ENCODE measurements at regions not wholly inside any gene's neighbourhood (a gene's known extent, or its start where the extent isn't known, plus 50 kb on each side); places are given as distances from the start of the nearest gene placed in this dataset.

GRCh38 chr21:38622081-38622826 is 124.0 kb upstream of the ERG start:
- CTCF ChIA-PET: no interaction called here
- POLR2A ChIA-PET: no interaction called here
- H3K36me3 ChIP-seq (ENCODE audit: control insufficient read depth, insufficient read depth, low read length): no peaks in the 10 kb centered on the region

GRCh38 chr21:38622827-38623209 is 124.5 kb upstream of the ERG start:
- no peak for TF ChIP-seq CTCF (IDR thresholded peaks at IDR 0.05; ENCODE audit: insufficient read depth, low read depth, low read length)

More at GRCh38 chr21:38622081-38622826, 124.0 kb upstream of the ERG start:
- no peak for DNase-seq (ENCODE audit: low read depth)
- Histone ChIP-seq H3K27me3 (ENCODE audit: control insufficient read depth, insufficient read depth, low read length) (peaks cover 3% of the 10 kb centered on the region), H3K4me3 (ENCODE audit: low read depth, low read length) (no peak overlapping the region)
- TF ChIP-seq CTCF (IDR thresholded peaks at IDR 0.05; ENCODE audit: insufficient read depth, low read depth, low read length): no peak

DNA sequence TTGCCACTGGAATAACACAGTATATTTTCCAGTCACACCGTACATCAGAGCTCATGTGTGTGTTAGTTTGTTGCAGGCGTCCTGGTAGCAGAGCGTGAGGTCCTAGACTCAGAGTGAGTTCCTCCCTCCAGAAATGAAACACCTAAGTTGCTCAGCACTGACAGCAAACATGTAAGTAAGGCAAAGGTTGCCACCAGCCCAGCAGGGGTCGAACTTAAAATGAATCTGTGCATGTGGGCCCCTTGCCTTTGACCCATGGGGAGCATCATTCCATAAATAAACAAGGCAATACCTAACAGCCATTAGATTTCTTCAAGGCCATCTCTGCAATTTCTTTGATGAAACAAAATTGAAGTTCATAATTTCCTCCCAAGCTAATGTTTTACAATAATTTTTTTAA is 125.3 kb upstream of the ERG start:
- peaks cover 3% of the 10 kb centered on the region for H3K27me3 ChIP-seq (ENCODE audit: control insufficient read depth, insufficient read depth, low read length)
- no peak overlapping the region for H3K4me3 ChIP-seq (ENCODE audit: low read depth, low read length)
- DNase-seq (ENCODE audit: low read depth): no peak
- H3K36me3 ChIP-seq (ENCODE audit: control insufficient read depth, insufficient read depth, low read length): no peaks in the 10 kb centered on the region
- TF ChIP-seq CTCF (IDR thresholded peaks at IDR 0.05; ENCODE audit: insufficient read depth, low read depth, low read length): no peak
- CTCF ChIA-PET: no interaction called here
- POLR2A ChIA-PET: no interaction called here

More at GRCh38 chr21:38622827-38623209, 124.5 kb upstream of the ERG start:
- POLR2A ChIA-PET: no interaction called here
- CTCF ChIA-PET: no interaction called here
- Histone ChIP-seq H3K4me3 (ENCODE audit: low read depth, low read length) (no peak overlapping the region), H3K36me3 (ENCODE audit: control insufficient read depth, insufficient read depth, low read length) (no peaks in the 10 kb centered on the region), H3K27me3 (ENCODE audit: control insufficient read depth, insufficient read depth, low read length) (peaks cover 3% of the 10 kb centered on the region)
- DNase-seq (ENCODE audit: low read depth): no peak

- ChIA-PET POLR2A (no interaction called here), CTCF (no interaction called here)
- TF ChIP-seq CTCF (IDR thresholded peaks at IDR 0.05; ENCODE audit: insufficient read depth, low read depth, low read length): no peak
- Histone ChIP-seq H3K4me3 (ENCODE audit: low read depth, low read length) (no peak overlapping the region), H3K36me3 (ENCODE audit: control insufficient read depth, insufficient read depth, low read length) (no peaks in the 10 kb centered on the region), H3K27me3 (ENCODE audit: control insufficient read depth, insufficient read depth, low read length) (peaks cover 6% of the 10 kb centered on the region)
- DNase-seq (ENCODE audit: low read depth): no peak
Observed at GRCh38 chr21:38625000-38625399, 126.7 kb upstream of the ERG start.

GRCh38 chr21:38626306-38626705 is 128.0 kb upstream of the ERG start:
- ChIA-PET CTCF (no interaction called here), POLR2A (no interaction called here)
- Histone ChIP-seq H3K27me3 (ENCODE audit: control insufficient read depth, insufficient read depth, low read length) (peaks cover 8% of the 10 kb centered on the region), H3K4me3 (ENCODE audit: low read depth, low read length) (no peak overlapping the region), H3K36me3 (ENCODE audit: control insufficient read depth, insufficient read depth, low read length) (no peaks in the 10 kb centered on the region)
- no peak for DNase-seq (ENCODE audit: low read depth)
- no peak for TF ChIP-seq CTCF (IDR thresholded peaks at IDR 0.05; ENCODE audit: insufficient read depth, low read depth, low read length)

Data from BJ (cell line).